GM12878 (cell line): ENCODE measurements at regions not wholly inside any gene's neighbourhood (a gene's known extent, or its start where the extent isn't known, plus 50 kb on each side); places are given as distances from the start of the nearest gene placed in this dataset.
"Not testable (repeated sequence)": the region's sequence is repeated elsewhere in the genome, so short reads cannot be mapped to it uniquely, and the experiment has no call there.

Experiments
- ATAC-seq: fragments of 200-7000 bp; cut with Tn5 transposase; 3 replicates; pipeline ENCODE4 v1.9.1; 2020; ENCODE audit warnings: mild to moderate bottlenecking, moderate library complexity
- BruUV-seq: library from RNA; stranded (reverse); fragments of 400-500 nt; replicated peaks from 2 replicates; lab custom pipeline; 2021; lab: Mats Ljungman, UMichigan
- CTCF ChIA-PET: fragments of 300-600 bp; sonication (Branson Sonifier 250); formaldehyde crosslinking; extraction: SDS; loops from one replicate; lab custom pipeline; 2021; ENCODE audit warnings: inconsistent platforms; lab: Yijun Ruan, JAX
- POLR2A ChIA-PET: fragments of 350-600 bp; formaldehyde crosslinking; extraction: SDS; loops from one replicate; lab custom pipeline; 2021; ENCODE audit warnings: inconsistent platforms; lab: Charles Lee
- RAD21 ChIA-PET: fragments of 300-600 bp; sonication (Branson Sonifier 250); formaldehyde crosslinking; loops from one replicate; lab custom pipeline; 2023; ENCODE audit warnings: antibody characterized with exemption; ENCODE audit not compliant: unreplicated experiment; lab: Charles Lee
- SMC1A ChIA-PET: fragments of 300-600 bp; sonication (Branson Sonifier 250); formaldehyde crosslinking; loops from one replicate; lab custom pipeline; 2023; ENCODE audit not compliant: unreplicated experiment, uncharacterized antibody; lab: Charles Lee
- DNase-seq: peaks from one replicate; pipeline ENCODE4 v3.0.0-alpha.2; 2011; ENCODE audit warnings: low read depth, low spot score
- FAIRE-seq: peaks from 3 replicates; lab custom pipeline; 2011; peaks lifted over from hg19 to GRCh38; lab: Jason Lieb, UNC
- H2AFZ ChIP-seq: 2 replicates; pipeline ENCODE4 v1.6.0; 2011; ENCODE audit warnings: low read depth, low read length, control low read depth; ENCODE audit not compliant: control insufficient read depth
- H3K27ac ChIP-seq: 2 replicates; pipeline ENCODE4 v1.5.1; 2011; ENCODE audit warnings: control low read depth; ENCODE audit not compliant: control insufficient read depth, insufficient read depth
- H3K27me3 ChIP-seq, 2 experiments: replicated peaks in 1 of 2; 2 replicates each; pipeline versions ENCODE4 v1.6.0 to v1.6.1; 2011; ENCODE audit warnings: low read length in 1 of 2; ENCODE audit not compliant: control insufficient read depth in 2 of 2, insufficient read depth in 2 of 2
- H3K36me3 ChIP-seq, 2 experiments: 2 replicates each; pipeline ENCODE4 v1.5.1; 2011; ENCODE audit warnings: low read length in 1 of 2; ENCODE audit not compliant: control insufficient read depth in 2 of 2, insufficient read depth in 2 of 2
- H3K4me1 ChIP-seq: 2 replicates; pipeline ENCODE4 v1.6.1; 2011; ENCODE audit warnings: mild to moderate bottlenecking, low read length, moderate library complexity, mixed read lengths; ENCODE audit not compliant: control insufficient read depth, insufficient read depth
- H3K4me2 ChIP-seq: 2 replicates; pipeline ENCODE4 v1.6.0; 2011; ENCODE audit warnings: control low read depth; ENCODE audit not compliant: control insufficient read depth, insufficient read depth
- H3K4me3 ChIP-seq: fragments of 200-600 bp; sonication (generic); 2 replicates; pipeline ENCODE4 v1.5.1; 2016
- H3K79me2 ChIP-seq: 2 replicates; pipeline ENCODE4 v1.6.0; 2011; ENCODE audit warnings: low read length; ENCODE audit not compliant: control insufficient read depth, insufficient read depth
- H3K9ac ChIP-seq: 2 replicates; pipeline ENCODE4 v1.8.0; 2011; ENCODE audit warnings: low read length, control low read depth, mixed read lengths; ENCODE audit not compliant: control insufficient read depth, insufficient read depth
- H3K9me3 ChIP-seq: replicated peaks from 3 replicates; pipeline ENCODE4 v1.5.1; 2011; ENCODE audit warnings: mild to moderate bottlenecking, low read length; ENCODE audit not compliant: control insufficient read depth, insufficient read depth
- H4K20me1 ChIP-seq: 2 replicates; pipeline ENCODE4 v1.6.0; 2011; ENCODE audit not compliant: control insufficient read depth, insufficient read depth
- BCLAF1 ChIP-seq: fragments of 450-650 bp; IDR thresholded peaks from 2 replicates; pipeline ENCODE4 v1.6.1; 2017; ENCODE audit warnings: antibody characterized with exemption, mild to moderate bottlenecking, moderate library complexity
- EZH2 ChIP-seq: IDR thresholded peaks from 2 replicates; pipeline ENCODE4 v1.6.1; 2012; ENCODE audit warnings: low read depth, mild to moderate bottlenecking, control low read depth, inconsistent platforms, low read length, borderline replicate concordance; ENCODE audit not compliant: control insufficient read depth
- RUNX3 ChIP-seq: IDR thresholded peaks from 2 replicates; pipeline ENCODE4 v1.6.1; 2012; ENCODE audit warnings: low read length, inconsistent platforms
- SREBF2 ChIP-seq: IDR thresholded peaks from 2 replicates; pipeline ENCODE4 v1.6.1; 2012; ENCODE audit warnings: mild to moderate bottlenecking, low read length
- TBL1XR1 ChIP-seq: IDR thresholded peaks from 2 replicates; pipeline ENCODE4 v1.6.1; 2012; ENCODE audit warnings: low read depth, low read length, improper control_type of control experiment
- TCF7 ChIP-seq: IDR thresholded peaks from 2 replicates; pipeline ENCODE4 v1.6.1; 2014; ENCODE audit warnings: antibody characterized with exemption, borderline replicate concordance
- ZBED1 ChIP-seq: IDR thresholded peaks from 2 replicates; pipeline ENCODE4 v1.6.1; 2016; ENCODE audit warnings: borderline replicate concordance
- WGBS: methylation state at CpG from one replicate; pipeline ENCODE4 v1.1.6; 2016; ENCODE audit warnings: low lambda C conversion rate; ENCODE audit not compliant: insufficient replicate concordance, insufficient coverage; ENCODE audit errors: missing lambda C conversion rate; 5-methylcytosine and 5-hydroxymethylcytosine counted together
- in situ Hi-C: fragments of 300-500 bp; cut with MboI; formaldehyde crosslinking; loops from 9 replicates; pipeline ENCODE4 v1.14.3; 2018; ENCODE audit warnings: mixed read lengths
- intact Hi-C: fragments of 100-400 bp; cut with micrococcal nuclease; formaldehyde crosslinking; loops from one replicate; pipeline ENCODE4 v1.14.2; 2022; ENCODE audit not compliant: unreplicated experiment
- TF ChIP-seq, protein P1 (sequence below): fragments of 450-650 bp; IDR thresholded peaks from 2 replicates; pipeline ENCODE4 v1.6.1; 2014; ENCODE audit warnings: mild to moderate bottlenecking

DNA sequence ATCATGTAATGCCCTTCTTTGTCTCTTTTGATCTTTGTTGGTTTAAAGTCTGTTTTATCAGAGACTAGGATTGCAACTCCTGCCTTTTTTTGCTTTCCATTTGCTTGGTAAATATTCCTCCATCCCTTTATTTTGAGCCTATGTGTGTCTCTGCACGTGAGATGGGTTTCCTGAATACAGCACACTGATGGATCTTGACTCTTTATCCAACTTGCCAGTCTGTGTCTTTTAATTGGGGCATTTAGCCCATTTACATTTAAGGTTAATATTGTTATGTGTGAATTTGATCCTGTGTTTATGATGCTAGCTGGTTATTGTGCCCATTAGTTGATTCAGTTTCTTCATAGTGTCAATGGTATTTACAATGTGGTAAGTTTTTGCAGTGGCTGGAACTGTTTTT, 72.7 kb downstream of the ADCYAP1 start:
- H4K20me1 ChIP-seq, SMC1A ChIA-PET, H3K4me1 ChIP-seq, CTCF ChIA-PET, ATAC-seq, H3K4me2 ChIP-seq, H2AFZ ChIP-seq, in situ Hi-C loops, RAD21 ChIA-PET, DNase-seq, H3K27me3 ChIP-seq, H3K27ac ChIP-seq, POLR2A ChIA-PET, H3K36me3 ChIP-seq, intact Hi-C loops, FAIRE-seq, BruUV-seq, H3K4me3 ChIP-seq, H3K9ac ChIP-seq, H3K79me2 ChIP-seq, H3K9me3 ChIP-seq: not testable (repeated sequence)
- 0% methylated on average over 1 of the region's 1 CpG for WGBS

DNA sequence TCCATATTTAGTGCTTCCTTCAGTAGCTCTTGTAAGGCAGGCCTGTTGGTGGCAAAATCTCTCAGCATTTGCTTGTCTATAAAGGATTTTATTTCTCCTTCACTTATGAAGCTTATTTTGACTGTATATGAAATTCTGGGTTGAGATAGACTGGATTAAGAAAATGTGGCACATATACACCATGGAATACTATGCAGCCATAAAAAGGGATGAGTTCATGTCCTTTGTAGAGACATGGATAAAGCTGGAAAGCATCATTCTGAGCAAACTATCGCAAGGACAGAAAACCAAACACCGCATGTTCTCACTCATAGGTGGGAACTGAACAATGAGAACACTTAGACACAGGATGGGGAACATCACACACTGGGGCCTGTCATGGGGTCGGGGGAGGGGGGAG, 73.1 kb downstream of the ADCYAP1 start:
- H3K27me3 ChIP-seq, H3K4me3 ChIP-seq, H3K9ac ChIP-seq, H3K36me3 ChIP-seq, H4K20me1 ChIP-seq, H3K27ac ChIP-seq, DNase-seq, RAD21 ChIA-PET, FAIRE-seq, in situ Hi-C loops, H3K9me3 ChIP-seq, SMC1A ChIA-PET, BruUV-seq, POLR2A ChIA-PET, ATAC-seq, H3K4me2 ChIP-seq, H3K79me2 ChIP-seq, intact Hi-C loops, CTCF ChIA-PET, H2AFZ ChIP-seq, H3K4me1 ChIP-seq: not testable (repeated sequence)
- WGBS: no CpG with 5 or more reads among the region's 3 CpGs

DNA sequence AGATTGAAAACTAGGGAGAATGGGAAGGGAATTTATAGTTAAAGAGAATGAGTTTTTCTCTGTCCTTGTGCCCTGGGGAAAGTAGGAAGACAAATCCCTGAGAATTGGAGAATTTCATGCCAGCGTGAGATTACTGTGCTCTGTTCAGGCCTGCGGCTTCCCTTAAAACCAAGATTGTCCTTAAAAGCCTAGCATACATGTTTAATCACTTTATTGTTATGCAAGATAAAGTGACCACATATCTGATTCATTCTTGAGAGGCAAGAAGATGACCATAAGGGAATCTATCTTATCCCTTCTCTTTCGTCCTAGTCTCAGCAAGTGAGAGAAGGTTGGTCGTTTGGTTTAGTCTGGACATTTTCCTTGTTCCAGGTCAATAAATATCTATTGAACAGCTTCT, 75.9 kb downstream of the ADCYAP1 start:
- BruUV-seq: no TSS peak
- H4K20me1 ChIP-seq: no peaks in the 10 kb centered on the region
- RAD21 ChIA-PET: no interaction called here
- TF ChIP-seq, protein P1, sequence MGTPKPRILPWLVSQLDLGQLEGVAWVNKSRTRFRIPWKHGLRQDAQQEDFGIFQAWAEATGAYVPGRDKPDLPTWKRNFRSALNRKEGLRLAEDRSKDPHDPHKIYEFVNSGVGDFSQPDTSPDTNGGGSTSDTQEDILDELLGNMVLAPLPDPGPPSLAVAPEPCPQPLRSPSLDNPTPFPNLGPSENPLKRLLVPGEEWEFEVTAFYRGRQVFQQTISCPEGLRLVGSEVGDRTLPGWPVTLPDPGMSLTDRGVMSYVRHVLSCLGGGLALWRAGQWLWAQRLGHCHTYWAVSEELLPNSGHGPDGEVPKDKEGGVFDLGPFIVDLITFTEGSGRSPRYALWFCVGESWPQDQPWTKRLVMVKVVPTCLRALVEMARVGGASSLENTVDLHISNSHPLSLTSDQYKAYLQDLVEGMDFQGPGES: no peak
- no peak for TF ChIP-seq EZH2
- no peak for TF ChIP-seq RUNX3
- no peak for TF ChIP-seq ZBED1
- TF ChIP-seq BCLAF1: no peak
- no peak for TF ChIP-seq TBL1XR1
- TF ChIP-seq TCF7: no peak
- TF ChIP-seq SREBF2: no peak

More for the DNA sequence above, 75.9 kb downstream of the ADCYAP1 start:
- no peak overlapping the region for H3K27ac ChIP-seq
- 21% methylated on average over 4 of the region's 4 CpGs for WGBS
- ATAC-seq (no peak), DNase-seq (no peak), FAIRE-seq (no peak)
- no peaks in the 10 kb centered on the region for H3K4me1 ChIP-seq
- no peaks in the 10 kb centered on the region for H3K27me3 ChIP-seq
- H3K36me3 ChIP-seq: no peaks in the 10 kb centered on the region
- ChIA-PET CTCF (no interaction called here), POLR2A (no interaction called here), SMC1A (no interaction called here)
- no peak overlapping the region for H2AFZ ChIP-seq
- no peak overlapping the region for H3K4me3 ChIP-seq
- no peak overlapping the region for H3K9ac ChIP-seq
- intact Hi-C loops: no loop called here
- no peaks in the 10 kb centered on the region for H3K79me2 ChIP-seq
- H3K9me3 ChIP-seq: no peaks in the 10 kb centered on the region
- H3K4me2 ChIP-seq: no peak overlapping the region
- in situ Hi-C loops: no loop called here
